Uterus (tissue), 3 donors: ENCODE measurements at regions not wholly inside any gene's neighbourhood (a gene's known extent, or its start where the extent isn't known, plus 50 kb on each side); places are given as distances from the start of the nearest gene placed in this dataset.
A peak's percentile ranks its signal among the peaks of the same experiment; 100 is the strongest.

Experiments
- DNase-seq, 2 donors: peaks; one replicate each; pipeline ENCODE4 v3.0.0-alpha.2; 2019 to 2020
- H3K27ac ChIP-seq, 2 donors: fragments of 200-600 bp; sonication (generic); 1 replicate in 1 of 2; 2 replicates in 1 of 2; pipeline ENCODE4 v1.5.1; 2016 to 2018
- H3K27me3 ChIP-seq, 2 donors: fragments of 200-600 bp; sonication (generic); one replicate each; pipeline ENCODE4 v1.5.1; 2018 to 2019; ENCODE audit warnings: control low read depth in 1 of 2
- H3K36me3 ChIP-seq, 2 donors: fragments of 200-600 bp; sonication (generic); one replicate each; pipeline ENCODE4 v1.5.1; 2019; ENCODE audit warnings: control low read depth in 1 of 2
- H3K4me1 ChIP-seq, 2 donors: fragments of 200-600 bp; sonication (generic); one replicate each; pipeline ENCODE4 v1.5.1; 2018 to 2019; ENCODE audit warnings: control low read depth in 1 of 2
- H3K4me3 ChIP-seq, 2 donors: fragments of 200-600 bp; sonication (generic); 1 replicate in 1 of 2; 2 replicates in 1 of 2; pipeline ENCODE4 v1.5.1; 2018 to 2019; ENCODE audit warnings: mild to moderate bottlenecking in 1 of 2
- H3K9me3 ChIP-seq, 2 donors: fragments of 200-600 bp; sonication (generic); one replicate each; pipeline ENCODE4 v1.5.1; 2019; ENCODE audit warnings: control low read depth in 1 of 2
- CTCF ChIP-seq, 4 experiments: fragments of 200-600 bp in 2 of 4; fragments of 450-650 bp in 2 of 4; sonication (generic) in 2 of 4; IDR thresholded peaks; one replicate each; pipeline ENCODE4 v1.5.1; 2016 to 2019; ENCODE audit warnings: antibody characterized with exemption in 4 of 4, mild to moderate bottlenecking in 2 of 4, moderate library complexity in 1 of 4
- POLR2A ChIP-seq, 2 donors: fragments of 450-650 bp; IDR thresholded peaks; one replicate each; pipeline ENCODE4 v1.6.1; 2016; ENCODE audit warnings: antibody characterized with exemption in 2 of 2, mild to moderate bottlenecking in 1 of 2, moderate library complexity in 1 of 2
- intact Hi-C: fragments of 100-400 bp; cut with DNase I; formaldehyde crosslinking; loops from one replicate; pipeline ENCODE4 v1.15.1; 2023; ENCODE audit warnings: low total_unique reads
- donor health status: DM: yes; HTN: yes; CAD: no.

DNA sequence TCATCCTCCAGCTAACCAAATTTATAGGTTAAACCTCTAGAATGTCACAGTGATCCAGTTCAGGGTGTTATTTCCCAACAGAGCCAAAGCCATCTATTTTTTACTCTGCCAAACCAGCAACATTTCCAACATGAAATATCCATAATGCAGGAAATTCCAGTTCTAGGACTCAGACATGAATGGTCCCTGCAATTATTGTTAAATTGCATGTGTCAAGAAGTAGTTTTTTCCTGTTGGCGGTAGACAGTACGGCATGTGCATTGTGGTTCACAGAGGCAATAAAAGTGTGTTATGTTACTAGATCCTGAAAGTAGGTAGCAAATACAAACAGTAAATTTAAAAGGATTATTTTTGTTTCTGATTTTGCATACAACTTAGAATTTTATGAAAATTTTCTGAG lies 215.7 kb upstream of the THBS1 start:
- DNase-seq = no peak
- Histone ChIP-seq H3K27ac (peak overlapping the region in 1 of 2 donors; percentile 69), H3K4me1 (peaks cover 0 to 5% of the 10 kb centered on the region in 2 donors), H3K36me3 (no peaks in the 10 kb centered on the region), H3K27me3 (no peaks in the 10 kb centered on the region), H3K9me3 (no peaks in the 10 kb centered on the region), H3K4me3 (no peak overlapping the region)
- intact Hi-C loops = no loop called here
- TF ChIP-seq POLR2A (IDR thresholded peaks at IDR 0.05) = no peak
- TF ChIP-seq CTCF (IDR thresholded peaks at IDR 0.05) = no peak

- DNase-seq = no peak
- intact Hi-C loops = no loop called here
Observed at GRCh38 chr15:39365873-39366272, 215.0 kb upstream of the THBS1 start.

DNA sequence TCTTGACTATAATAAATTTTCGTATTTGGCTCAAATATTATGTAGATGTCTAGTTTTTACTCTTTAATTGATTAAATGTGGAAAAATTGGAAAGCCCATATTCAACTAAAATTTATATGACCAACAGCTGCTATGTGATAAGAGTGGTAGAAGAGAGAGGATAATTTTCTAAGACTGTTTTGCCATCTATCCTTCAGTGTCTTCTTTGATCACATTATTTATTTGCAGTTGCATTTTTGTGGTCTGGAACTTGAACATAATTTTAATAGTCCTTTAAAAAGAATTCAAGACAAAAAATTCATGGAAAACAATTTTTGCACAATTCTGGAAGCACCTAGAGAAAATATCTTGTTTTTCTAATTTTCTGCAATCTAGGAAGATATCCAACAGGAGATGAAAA lies 213.3 kb upstream of the THBS1 start:
- Histone ChIP-seq H3K27me3 (no peaks in the 10 kb centered on the region), H3K36me3 (no peaks in the 10 kb centered on the region), H3K9me3 (peaks cover 0 to 7% of the 10 kb centered on the region in 2 donors), H3K4me1 (peaks cover 0 to 5% of the 10 kb centered on the region in 2 donors), H3K27ac (no peak overlapping the region), H3K4me3 (no peak overlapping the region)
- TF ChIP-seq POLR2A (IDR thresholded peaks at IDR 0.05) (no peak), CTCF (IDR thresholded peaks at IDR 0.05) (no peak)
- no peak for DNase-seq
- intact Hi-C loops = no loop called here

More at GRCh38 chr15:39365873-39366272, 215.0 kb upstream of the THBS1 start:
- no peaks in the 10 kb centered on the region for H3K36me3 ChIP-seq
- no peak for TF ChIP-seq POLR2A (IDR thresholded peaks at IDR 0.05)
- no peak for TF ChIP-seq CTCF (IDR thresholded peaks at IDR 0.05)
- peaks cover 0 to 5% of the 10 kb centered on the region in 2 donors for H3K4me1 ChIP-seq
- H3K9me3 ChIP-seq = no peaks in the 10 kb centered on the region
- no peak overlapping the region for H3K27ac ChIP-seq
- H3K4me3 ChIP-seq = no peak overlapping the region
- H3K27me3 ChIP-seq = no peaks in the 10 kb centered on the region

- Histone ChIP-seq H3K27ac (no peak overlapping the region), H3K4me1 (no peaks in the 10 kb centered on the region), H3K9me3 (peaks cover 0 to 7% of the 10 kb centered on the region in 2 donors), H3K27me3 (no peaks in the 10 kb centered on the region), H3K4me3 (no peak overlapping the region), H3K36me3 (no peaks in the 10 kb centered on the region)
- no peak for TF ChIP-seq CTCF (IDR thresholded peaks at IDR 0.05)
- no peak for TF ChIP-seq POLR2A (IDR thresholded peaks at IDR 0.05)
- intact Hi-C loops = no loop called here
- no peak for DNase-seq
Observed at GRCh38 chr15:39369768-39370167, 211.1 kb upstream of the THBS1 start.

DNA sequence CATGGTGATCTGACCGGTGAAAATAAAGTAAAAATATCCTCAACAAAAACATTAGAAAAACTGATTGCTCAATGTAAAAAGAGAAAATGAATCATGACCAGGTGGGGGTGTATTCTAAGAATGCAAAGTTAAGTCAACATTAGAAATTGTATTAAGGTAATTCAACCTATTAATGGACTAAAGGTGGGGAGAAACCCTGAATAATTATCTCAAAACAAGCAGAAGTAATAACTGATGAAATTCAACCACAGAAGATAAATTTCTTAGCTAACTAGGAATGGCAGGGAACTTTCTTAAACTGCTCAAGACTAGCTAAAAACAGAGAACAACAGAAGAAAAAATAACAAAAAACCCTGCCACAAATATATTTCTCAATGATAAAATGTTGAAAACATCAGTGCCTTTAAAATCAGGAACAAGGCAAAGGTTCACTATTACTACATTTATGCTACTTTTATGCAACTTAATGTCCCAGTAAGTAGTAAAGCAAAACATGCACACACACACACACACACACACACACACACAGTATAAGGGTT lies 204.4 kb upstream of the THBS1 start:
- H3K36me3 ChIP-seq = no peaks in the 10 kb centered on the region
- no peaks in the 10 kb centered on the region for H3K27me3 ChIP-seq
- peak overlapping the region in 1 of 2 donors; percentile 16 for H3K27ac ChIP-seq
- no peaks in the 10 kb centered on the region for H3K4me1 ChIP-seq
- H3K9me3 ChIP-seq = peaks cover 0 to 4% of the 10 kb centered on the region in 2 donors
- H3K4me3 ChIP-seq = no peak overlapping the region
- DNase-seq = no peak
- intact Hi-C loops = no loop called here
- TF ChIP-seq POLR2A (IDR thresholded peaks at IDR 0.05) (no peak), CTCF (IDR thresholded peaks at IDR 0.05) (no peak)
